Keratinocyte (primary cell): ENCODE measurements at regions not wholly inside any gene's neighbourhood (a gene's known extent, or its start where the extent isn't known, plus 50 kb on each side); places are given as distances from the start of the nearest gene placed in this dataset.

Experiments used
- DNase-seq: peaks from one replicate; pipeline ENCODE4 v3.0.0-alpha.2; 2011; ENCODE audit warnings: low read depth, missing footprints, low spot score
- FAIRE-seq: peaks from 2 replicates; lab custom pipeline; 2011; peaks lifted over from hg19 to GRCh38; lab: Jason Lieb, UNC
- H2AFZ ChIP-seq: 2 replicates; pipeline ENCODE4 v1.6.0; 2012; ENCODE audit warnings: low read length, control low read depth, inconsistent platforms; ENCODE audit not compliant: control insufficient read depth
- H3K27ac ChIP-seq: 2 replicates; pipeline ENCODE4 v1.5.1; 2011; ENCODE audit warnings: low read length; ENCODE audit not compliant: control insufficient read depth, insufficient read depth
- H3K27me3 ChIP-seq: 3 replicates; pipeline ENCODE4 v1.6.0; 2011; ENCODE audit warnings: low read length; ENCODE audit not compliant: control insufficient read depth, insufficient read depth; ENCODE audit errors: extremely low read depth
- H3K36me3 ChIP-seq, 2 experiments: 2 replicates in 1 of 2; 3 replicates in 1 of 2; pipeline ENCODE4 v1.5.1; 2011; ENCODE audit warnings: low read length in 2 of 2, mild to moderate bottlenecking in 1 of 2; ENCODE audit not compliant: control insufficient read depth in 2 of 2, insufficient read depth in 2 of 2; ENCODE audit errors: extremely low read depth in 1 of 2
- H3K4me1 ChIP-seq: 3 replicates; pipeline ENCODE4 v1.5.1; 2011; ENCODE audit warnings: low read length; ENCODE audit not compliant: control insufficient read depth, insufficient read depth; ENCODE audit errors: extremely low read depth
- H3K4me2 ChIP-seq: 3 replicates; pipeline ENCODE4 v1.6.0; 2011; ENCODE audit warnings: low read depth, low read length; ENCODE audit not compliant: control insufficient read depth, insufficient read depth; ENCODE audit errors: extremely low read depth
- H3K4me3 ChIP-seq, 3 experiments: fragments of 200-600 bp in 1 of 3; sonication (generic) in 1 of 3; 2 replicates in 2 of 3; 3 replicates in 1 of 3; pipeline ENCODE4 v1.5.1; 2011 to 2016; ENCODE audit warnings: low read length in 3 of 3, mild to moderate bottlenecking in 3 of 3, control low read depth in 2 of 3, inconsistent platforms in 1 of 3, low read depth in 1 of 3, mixed read lengths in 1 of 3, mixed run types in 1 of 3, moderate library complexity in 1 of 3; ENCODE audit not compliant: control insufficient read depth in 2 of 3, insufficient read depth in 2 of 3; ENCODE audit errors: extremely low read depth in 1 of 3
- H3K79me2 ChIP-seq: 2 replicates; pipeline ENCODE4 v1.6.0; 2012; ENCODE audit warnings: low read length; ENCODE audit not compliant: control insufficient read depth, insufficient read depth
- H3K9ac ChIP-seq: 3 replicates; pipeline ENCODE4 v1.6.0; 2011; ENCODE audit warnings: low read length; ENCODE audit not compliant: control insufficient read depth, insufficient read depth; ENCODE audit errors: extremely low read depth
- H3K9me1 ChIP-seq: 3 replicates; pipeline ENCODE4 v1.6.0; 2011; ENCODE audit warnings: low read length; ENCODE audit not compliant: control insufficient read depth, insufficient read depth; ENCODE audit errors: extremely low read depth
- H3K9me3 ChIP-seq: 2 replicates; pipeline ENCODE4 v1.5.1; 2012; ENCODE audit warnings: low read depth, low read length; ENCODE audit not compliant: control insufficient read depth
- H4K20me1 ChIP-seq: 3 replicates; pipeline ENCODE4 v1.6.0; 2011; ENCODE audit warnings: low read length; ENCODE audit not compliant: control insufficient read depth, insufficient read depth; ENCODE audit errors: extremely low read depth
- CTCF ChIP-seq, 3 experiments: IDR thresholded peaks in 1 of 3; conservative IDR thresholded peaks in 1 of 3; optimal IDR thresholded peaks in 1 of 3; 2 replicates in 2 of 3; 3 replicates in 1 of 3; pipeline versions ENCODE3 to v1.5.1; 2011; ENCODE audit warnings: low read length in 3 of 3, mild to moderate bottlenecking in 3 of 3, moderate library complexity in 2 of 3, control low read depth in 1 of 3, inconsistent platforms in 1 of 3; ENCODE audit not compliant: insufficient read depth in 2 of 3; ENCODE audit errors: extremely low read depth in 1 of 3
- EZH2 ChIP-seq: IDR thresholded peaks from one replicate; pipeline ENCODE4 v1.6.1; 2012; ENCODE audit warnings: inconsistent platforms, mild to moderate bottlenecking, low read length, moderate library complexity
- dilution Hi-C: fragments of 300-500 bp; cut with MboI; formaldehyde crosslinking; loops from one replicate; pipeline ENCODE4 v1.7.0; 2020; ENCODE audit warnings: low sequenced_read_pairs; ENCODE audit not compliant: extremely low pct_ligation_motif_present

GRCh38 chr3:86182606-86183005 lies 808.3 kb downstream of the VGLL3 start:
- Histone ChIP-seq H3K4me3 (no peak overlapping the region), H3K4me2 (no peak overlapping the region), H3K4me1 (no peaks in the 10 kb centered on the region), H3K36me3 (no peaks in the 10 kb centered on the region), H3K9me3 (peaks cover 8% of the 10 kb centered on the region), H3K9me1 (no peaks in the 10 kb centered on the region), H2AFZ (no peak overlapping the region), H3K79me2 (no peaks in the 10 kb centered on the region), H3K27me3 (no peaks in the 10 kb centered on the region), H3K9ac (no peak overlapping the region), H3K27ac (no peak overlapping the region), H4K20me1 (no peaks in the 10 kb centered on the region)
- dilution Hi-C loops = no loop called here
- FAIRE-seq (no peak), DNase-seq (no peak)
- no peak for TF ChIP-seq EZH2
- TF ChIP-seq CTCF (optimal IDR thresholded peaks at IDR 0.05 in 1 of 3, IDR thresholded peaks at IDR 0.05 in 1 of 3, conservative IDR thresholded peaks at IDR 0.05 in 1 of 3; ENCODE audit: extremely low read depth in 1 of 3, insufficient read depth in 2 of 3, low read length in 3 of 3) = no peak

- H3K9me3 ChIP-seq = peaks cover 8% of the 10 kb centered on the region
- H3K27ac ChIP-seq = no peak overlapping the region
- no peak overlapping the region for H2AFZ ChIP-seq
- no peaks in the 10 kb centered on the region for H4K20me1 ChIP-seq
- H3K27me3 ChIP-seq = no peaks in the 10 kb centered on the region
- H3K4me1 ChIP-seq = no peaks in the 10 kb centered on the region
- no peaks in the 10 kb centered on the region for H3K9me1 ChIP-seq
- dilution Hi-C loops = no loop called here
- H3K9ac ChIP-seq = no peak overlapping the region
- FAIRE-seq = no peak
- no peak for DNase-seq
- H3K4me3 ChIP-seq = no peak overlapping the region
- H3K79me2 ChIP-seq = no peaks in the 10 kb centered on the region
- no peaks in the 10 kb centered on the region for H3K36me3 ChIP-seq
- TF ChIP-seq EZH2 (no peak), CTCF (optimal IDR thresholded peaks at IDR 0.05 in 1 of 3, IDR thresholded peaks at IDR 0.05 in 1 of 3, conservative IDR thresholded peaks at IDR 0.05 in 1 of 3; ENCODE audit: extremely low read depth in 1 of 3, insufficient read depth in 2 of 3, low read length in 3 of 3) (no peak)
- no peak overlapping the region for H3K4me2 ChIP-seq
These were observed 810.3 kb downstream of the VGLL3 start for GRCh38 chr3:86180696-86181095.
